ENCODE measurements at regions not wholly inside any gene's neighbourhood (a gene's known extent, or its start where the extent isn't known, plus 50 kb on each side); places are given as distances from the start of the nearest gene placed in this dataset.

DNA sequence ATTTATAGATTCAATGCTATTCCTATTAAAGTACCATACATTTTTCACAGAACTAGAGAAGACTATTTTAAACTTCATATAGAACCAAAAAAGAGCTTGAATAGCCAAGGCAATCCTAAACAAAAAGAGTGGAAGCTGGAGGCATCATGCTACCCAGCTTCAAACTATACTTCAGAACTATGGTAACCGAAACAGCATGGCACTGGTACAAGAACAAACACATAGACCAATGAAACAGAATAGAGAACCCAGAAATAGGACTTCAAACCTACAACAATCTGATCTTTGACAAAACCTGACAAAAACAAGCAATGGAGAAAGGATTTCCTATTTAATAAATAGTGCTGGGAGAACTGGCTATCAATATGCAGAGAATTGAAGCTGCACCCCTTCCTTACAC is 134.2 kb upstream of the PAQR3 start:
- DNase-seq (ENCODE audit: insufficient read length, low spot score) = no peak
- TF ChIP-seq, protein P1, sequence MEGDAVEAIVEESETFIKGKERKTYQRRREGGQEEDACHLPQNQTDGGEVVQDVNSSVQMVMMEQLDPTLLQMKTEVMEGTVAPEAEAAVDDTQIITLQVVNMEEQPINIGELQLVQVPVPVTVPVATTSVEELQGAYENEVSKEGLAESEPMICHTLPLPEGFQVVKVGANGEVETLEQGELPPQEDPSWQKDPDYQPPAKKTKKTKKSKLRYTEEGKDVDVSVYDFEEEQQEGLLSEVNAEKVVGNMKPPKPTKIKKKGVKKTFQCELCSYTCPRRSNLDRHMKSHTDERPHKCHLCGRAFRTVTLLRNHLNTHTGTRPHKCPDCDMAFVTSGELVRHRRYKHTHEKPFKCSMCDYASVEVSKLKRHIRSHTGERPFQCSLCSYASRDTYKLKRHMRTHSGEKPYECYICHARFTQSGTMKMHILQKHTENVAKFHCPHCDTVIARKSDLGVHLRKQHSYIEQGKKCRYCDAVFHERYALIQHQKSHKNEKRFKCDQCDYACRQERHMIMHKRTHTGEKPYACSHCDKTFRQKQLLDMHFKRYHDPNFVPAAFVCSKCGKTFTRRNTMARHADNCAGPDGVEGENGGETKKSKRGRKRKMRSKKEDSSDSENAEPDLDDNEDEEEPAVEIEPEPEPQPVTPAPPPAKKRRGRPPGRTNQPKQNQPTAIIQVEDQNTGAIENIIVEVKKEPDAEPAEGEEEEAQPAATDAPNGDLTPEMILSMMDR (IDR thresholded peaks at IDR 0.05; ENCODE audit: insufficient read depth, missing control alignments) = no peak
- FAIRE-seq = no peak

DNA sequence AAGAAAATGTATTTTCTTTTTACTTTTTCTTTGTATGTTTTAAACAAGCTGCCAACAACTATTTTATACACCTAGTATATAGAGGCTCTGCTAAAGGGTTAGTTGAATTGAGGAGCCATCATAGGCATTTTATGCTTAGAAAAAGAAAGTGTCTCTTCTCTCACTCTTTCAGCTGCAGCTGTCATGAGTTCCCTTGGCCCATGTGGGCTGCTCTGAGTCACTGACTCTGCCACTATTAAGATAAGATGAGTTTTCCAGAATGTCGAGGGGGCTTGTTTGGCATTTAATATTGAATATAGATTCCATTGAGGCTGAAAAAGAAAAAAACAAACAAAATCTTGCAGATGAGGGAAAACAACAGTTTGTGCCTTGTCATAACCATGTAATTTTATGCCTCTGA is 126.0 kb upstream of the PAQR3 start:
- FAIRE-seq (no peak), DNase-seq (ENCODE audit: insufficient read length, low spot score) (no peak)
- TF ChIP-seq, protein P1 (IDR thresholded peaks at IDR 0.05; ENCODE audit: insufficient read depth, missing control alignments) = no peak

DNA sequence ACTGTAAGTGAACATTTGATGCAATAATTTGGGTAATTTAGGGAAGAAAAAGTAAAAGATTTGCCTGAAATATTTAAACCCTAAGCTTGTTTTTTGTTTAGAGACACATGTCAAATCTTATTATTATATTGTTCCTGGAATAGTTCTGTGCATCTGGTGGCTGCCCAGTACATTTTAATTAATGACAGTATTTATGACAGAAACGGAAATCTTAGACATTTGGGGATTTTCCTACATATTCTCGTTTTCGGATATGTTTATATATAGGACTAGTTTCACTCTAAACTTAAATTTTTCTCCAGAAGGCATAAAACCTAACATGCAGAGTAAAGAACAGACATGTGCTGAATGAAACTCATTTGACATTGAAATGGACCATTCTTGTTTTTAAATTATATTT is 125.6 kb upstream of the PAQR3 start:
- TF ChIP-seq, protein P1 (IDR thresholded peaks at IDR 0.05; ENCODE audit: insufficient read depth, missing control alignments) = no peak
- DNase-seq (ENCODE audit: insufficient read length, low spot score) = no peak
- no peak for FAIRE-seq

DNA sequence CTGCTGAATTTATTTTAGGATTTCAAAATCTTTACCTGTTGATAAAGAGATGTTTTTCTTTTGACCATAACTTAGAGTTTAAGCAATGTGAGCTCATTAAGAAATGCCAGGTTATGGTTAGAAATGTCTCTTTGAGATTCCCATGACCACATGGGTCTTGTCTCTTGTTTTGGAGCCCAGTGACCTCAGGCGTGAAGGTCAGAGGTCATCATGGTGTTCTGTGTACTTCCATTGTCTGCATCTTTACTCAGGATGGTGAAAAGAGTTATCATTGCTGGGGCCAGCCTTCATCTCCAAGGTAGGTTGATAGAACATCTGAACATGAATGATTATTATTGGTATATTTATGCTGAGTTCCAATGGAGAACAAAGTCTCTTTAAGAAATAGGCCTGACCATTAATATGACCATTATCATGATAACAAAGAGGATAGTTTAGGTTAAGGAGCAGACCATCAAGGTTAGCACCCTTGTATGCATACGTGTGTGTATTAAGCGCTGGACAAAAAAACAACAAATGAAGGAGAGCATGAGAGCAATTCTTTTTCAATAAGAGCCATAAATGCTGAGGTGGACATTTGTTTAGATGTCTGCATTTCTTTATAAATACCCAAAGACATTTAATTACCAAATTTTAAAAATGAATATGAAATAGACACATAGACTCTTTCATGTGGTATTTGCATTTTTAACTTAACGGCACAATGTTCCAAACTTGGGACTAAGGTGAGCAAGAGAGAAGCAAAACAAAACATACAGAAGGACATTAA is 120.6 kb upstream of the PAQR3 start:
- no peak for FAIRE-seq
- TF ChIP-seq, protein P1 (IDR thresholded peaks at IDR 0.05; ENCODE audit: insufficient read depth, missing control alignments) = no peak
- DNase-seq (ENCODE audit: insufficient read length, low spot score) = no peak

DNA sequence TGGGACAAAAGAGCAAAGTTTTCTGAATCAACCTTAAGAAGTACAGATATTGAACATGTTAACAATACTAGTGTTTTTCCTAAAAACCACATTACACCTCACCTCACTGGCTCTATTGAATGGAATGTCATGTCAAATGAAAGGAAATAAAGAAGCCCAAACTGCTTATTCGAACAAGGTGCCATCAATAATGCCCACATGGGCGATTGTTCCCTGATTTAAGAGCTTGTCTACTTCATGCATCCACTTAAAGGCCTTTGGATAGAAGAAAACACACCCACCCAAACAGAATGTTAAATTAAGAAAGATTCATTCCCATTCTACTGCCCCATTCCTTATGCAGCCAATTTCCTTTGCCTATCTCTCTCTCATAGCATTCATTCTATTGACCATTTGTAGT is 118.5 kb upstream of the PAQR3 start:
- no peak for FAIRE-seq
- TF ChIP-seq, protein P1 (IDR thresholded peaks at IDR 0.05; ENCODE audit: insufficient read depth, missing control alignments) = no peak
- no peak for DNase-seq (ENCODE audit: insufficient read length, low spot score)

DNA sequence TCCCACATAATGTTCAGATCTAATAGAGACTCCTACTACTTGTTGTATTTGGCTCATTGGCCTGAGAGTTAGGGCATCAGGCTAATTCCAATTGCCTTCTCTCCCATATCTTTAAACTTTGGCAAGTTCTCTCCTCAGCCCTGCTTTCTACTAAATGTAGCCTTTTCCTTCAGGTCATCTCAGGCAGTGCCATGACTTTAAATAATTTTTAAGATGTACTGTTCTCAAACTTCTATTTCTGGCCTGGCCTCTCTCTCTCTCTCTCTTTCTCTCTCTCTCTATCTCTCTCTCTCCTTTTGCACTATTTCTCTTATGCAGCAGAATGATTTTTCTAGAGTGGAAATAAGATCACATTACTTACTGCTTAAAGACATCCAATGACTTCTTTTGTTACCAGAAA is 114.5 kb upstream of the PAQR3 start:
- TF ChIP-seq, protein P1 (IDR thresholded peaks at IDR 0.05; ENCODE audit: insufficient read depth, missing control alignments) = no peak
- no peak for DNase-seq (ENCODE audit: insufficient read length, low spot score)
- FAIRE-seq = no peak

DNA sequence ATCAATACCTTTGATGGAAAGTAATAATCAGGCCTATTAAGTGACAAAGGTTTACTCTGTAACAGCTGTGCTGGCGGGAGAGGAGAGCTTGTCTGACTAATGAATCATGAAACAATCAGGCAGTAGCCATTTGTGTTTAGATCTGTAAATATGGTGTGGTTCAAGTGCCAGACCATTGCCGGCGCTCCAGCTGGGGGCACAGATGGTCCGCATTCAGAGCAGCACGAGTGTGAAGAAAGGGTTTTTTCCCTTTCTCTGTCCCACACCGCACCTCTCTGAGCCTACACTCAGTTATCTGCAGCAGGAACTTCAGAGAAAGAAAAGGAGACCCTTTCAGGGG is 111.3 kb upstream of the PAQR3 start:
- TF ChIP-seq, protein P1 (IDR thresholded peaks at IDR 0.05; ENCODE audit: insufficient read depth, missing control alignments) = no peak
- FAIRE-seq (no peak), DNase-seq (ENCODE audit: insufficient read length, low spot score) (peak; percentile 20)

Data from D721Med (cell line).